HG03139 (cell line): ENCODE measurements at regions not wholly inside any gene's neighbourhood (a gene's known extent, or its start where the extent isn't known, plus 50 kb on each side); places are given as distances from the start of the nearest gene placed in this dataset.

Experiments
- ATAC-seq: cut with Tn5 transposase; IDR thresholded peaks from one replicate; pipeline ENCODE4 v1.9.1; 2021; ENCODE audit not compliant: unreplicated experiment

DNA sequence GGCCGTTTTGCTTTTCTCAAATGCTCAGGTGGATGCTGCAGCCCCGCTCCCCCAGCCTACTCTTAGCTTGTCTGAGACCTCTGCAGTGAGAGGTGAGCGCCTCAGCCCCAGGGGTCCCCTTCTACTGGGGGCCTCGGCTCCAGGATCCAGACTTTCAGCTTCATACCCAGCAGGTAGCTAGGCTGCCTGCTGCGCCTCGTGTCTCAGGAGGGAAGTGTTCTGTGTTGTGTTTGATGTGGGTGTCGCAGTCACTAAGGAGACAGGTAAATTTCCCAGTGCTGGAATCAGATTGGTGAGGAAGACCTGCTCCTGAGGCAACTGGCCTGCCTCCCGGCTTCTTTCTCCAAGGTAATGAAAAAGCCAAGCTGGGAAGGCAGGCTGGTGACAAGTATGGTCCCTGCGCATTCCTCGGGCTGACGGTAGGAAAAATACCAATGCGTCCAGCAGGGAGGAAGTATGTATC lies 604.0 kb upstream of the SALL1 start:
- no peak for ATAC-seq

DNA sequence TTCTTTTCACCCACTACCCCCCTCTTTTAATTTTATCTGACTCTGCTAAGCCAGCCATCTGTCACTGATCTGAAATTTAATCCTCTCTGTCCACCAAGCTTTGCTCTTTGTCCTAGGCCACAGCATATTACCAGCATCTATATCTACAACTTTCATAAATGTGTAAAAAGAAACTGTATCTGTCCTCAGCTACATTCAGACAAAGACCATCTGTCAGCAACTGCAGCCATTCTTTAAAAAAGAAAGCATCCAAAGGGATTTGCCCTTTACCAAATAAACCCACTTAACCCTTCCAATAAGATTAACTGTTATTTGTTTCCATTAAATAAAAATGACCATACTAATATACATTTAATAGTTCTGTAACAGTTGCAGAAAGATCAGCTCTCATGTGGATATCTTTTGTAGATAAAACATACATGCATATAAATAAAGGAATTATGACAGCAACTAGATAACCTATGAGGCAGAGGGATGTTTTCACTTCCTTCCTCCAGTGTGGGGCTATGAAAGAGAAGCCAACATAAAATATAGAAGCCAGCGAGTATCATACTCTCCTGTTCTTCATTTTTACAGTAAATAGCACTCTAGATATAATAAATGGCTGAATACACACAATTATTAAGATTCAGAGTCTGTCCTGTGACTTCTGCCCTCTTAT lies 602.5 kb upstream of the SALL1 start:
- ATAC-seq = no peak

- no peak for ATAC-seq
These were observed 601.4 kb upstream of the SALL1 start for GRCh38 chr16:51752438-51752995.

DNA sequence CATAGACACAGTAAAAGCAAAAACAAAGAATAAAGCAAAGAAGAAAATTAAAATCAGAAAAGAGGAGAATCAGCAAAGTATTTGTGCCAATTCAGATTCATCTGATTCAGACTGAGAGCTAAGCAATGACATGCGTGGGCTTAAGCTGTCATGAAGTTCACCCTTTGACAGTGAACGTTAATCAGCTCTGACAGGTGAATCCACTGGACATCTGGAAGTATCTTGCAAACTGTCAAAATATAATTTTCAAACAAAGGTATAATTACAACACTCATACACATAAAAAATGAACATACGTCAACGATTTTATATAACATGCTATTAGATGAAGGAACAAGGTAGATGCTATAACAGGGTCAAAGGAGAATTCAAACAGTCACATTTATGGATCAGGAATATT lies 596.3 kb upstream of the SALL1 start:
- no peak for ATAC-seq

- no peak for ATAC-seq
These were observed 583.1 kb upstream of the SALL1 start for GRCh38 chr16:51734220-51734619.

- ATAC-seq = no peak
These were observed 582.1 kb upstream of the SALL1 start for GRCh38 chr16:51733181-51733580.

- ATAC-seq = no peak
These were observed 580.1 kb upstream of the SALL1 start for GRCh38 chr16:51731160-51731559.

DNA sequence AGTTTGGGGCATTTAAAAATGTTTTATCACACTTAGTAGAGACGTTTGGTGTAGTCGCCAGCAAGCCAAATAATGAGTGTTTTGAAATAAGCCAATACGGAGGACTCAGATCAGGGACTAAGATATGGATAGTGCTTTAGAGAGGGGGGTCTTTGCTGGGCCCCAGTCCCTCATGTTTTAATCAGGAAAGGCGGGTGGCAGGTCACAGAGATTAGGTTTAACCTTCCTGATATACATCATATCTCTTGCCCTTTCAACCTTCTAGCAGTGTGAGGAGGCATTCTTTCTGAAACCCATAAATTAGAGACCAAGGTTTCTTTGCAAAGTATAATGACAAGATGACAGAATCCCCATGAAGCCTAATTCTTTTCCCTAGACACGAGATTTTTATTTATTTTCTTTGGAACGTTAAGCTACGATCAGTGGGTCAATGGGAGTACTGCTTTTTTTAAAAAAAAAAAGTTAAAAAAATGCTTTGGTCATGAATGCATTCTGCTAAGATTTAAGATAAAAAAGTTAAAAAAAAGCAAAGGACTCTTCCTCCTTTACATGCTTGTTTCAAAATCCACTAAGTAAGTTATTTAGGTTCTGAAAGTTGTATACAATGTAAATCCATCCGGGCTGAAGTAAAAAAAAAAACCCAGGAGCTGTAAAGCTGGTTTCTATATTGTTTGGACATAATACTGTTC lies 572.1 kb upstream of the SALL1 start:
- ATAC-seq = no peak

- ATAC-seq = no peak
These were observed 571.4 kb upstream of the SALL1 start for GRCh38 chr16:51722467-51722866.

GRCh38 chr16:51719376-51719775 lies 568.3 kb upstream of the SALL1 start:
- no peak for ATAC-seq

DNA sequence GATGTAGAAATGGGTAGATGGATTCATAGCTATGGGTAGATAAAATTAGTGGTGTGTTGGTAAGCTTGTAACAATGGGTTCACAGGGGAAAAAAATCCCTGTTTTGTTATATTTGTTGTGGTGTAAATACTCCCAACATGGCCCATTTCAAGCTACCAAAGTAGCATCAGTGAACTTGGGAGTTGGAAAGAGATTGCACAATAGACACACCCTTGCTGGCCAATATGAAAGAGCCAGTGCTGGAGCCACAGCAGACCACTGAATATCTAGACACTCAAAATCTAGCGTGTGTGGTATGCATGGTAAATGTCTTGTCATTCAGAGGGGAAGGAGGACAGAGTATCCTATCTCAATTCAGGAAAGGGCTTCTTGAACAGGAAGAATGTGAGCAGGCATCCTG lies 565.1 kb upstream of the SALL1 start:
- ATAC-seq = no peak

DNA sequence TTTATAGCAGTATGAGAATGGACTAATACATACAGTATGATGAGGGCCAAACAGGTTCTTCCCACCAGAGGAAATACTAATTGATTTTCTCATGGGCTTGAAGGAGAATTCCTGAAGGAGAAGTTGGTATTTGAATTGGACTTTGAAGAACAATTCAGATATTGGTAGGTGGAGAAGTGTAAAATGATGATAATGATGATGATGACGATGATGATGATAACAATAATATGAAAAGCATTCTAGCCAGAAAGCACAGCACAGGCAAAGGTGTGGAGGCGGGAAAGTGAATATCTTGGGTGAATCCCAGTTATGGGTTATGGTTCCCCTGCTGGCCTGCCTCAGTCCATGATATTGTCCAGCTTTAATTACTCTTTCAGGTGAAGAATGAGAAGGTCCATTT lies 562.4 kb upstream of the SALL1 start:
- ATAC-seq = no peak

DNA sequence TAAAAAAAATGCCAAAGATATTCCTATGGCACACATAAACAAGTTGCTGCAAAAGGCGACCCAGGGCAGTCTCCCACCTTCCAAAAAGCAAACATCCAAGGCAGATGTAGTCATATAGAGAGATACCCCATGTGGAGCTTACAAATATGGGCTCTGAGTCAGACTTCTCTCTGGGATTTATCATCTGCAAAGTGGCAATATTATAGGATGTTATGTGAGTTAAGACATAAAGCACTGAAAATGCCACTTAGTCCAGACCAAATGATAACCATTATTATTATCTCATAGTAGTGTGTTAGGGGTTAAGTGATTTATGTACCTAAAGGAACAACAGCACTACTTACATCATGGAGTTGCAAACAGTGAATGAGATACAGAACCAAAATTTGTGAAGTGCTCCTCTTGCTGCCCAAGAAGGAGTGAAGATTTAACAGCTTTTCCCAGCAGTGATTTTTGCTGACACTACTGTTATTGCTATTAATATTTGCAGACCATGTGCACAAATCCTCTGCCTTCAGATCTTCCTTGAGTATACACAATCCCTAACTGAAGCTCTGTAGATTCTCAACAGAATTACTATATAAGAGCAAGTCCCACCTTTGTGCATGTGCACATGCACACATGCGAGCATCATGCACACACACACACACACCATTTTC lies 560.0 kb upstream of the SALL1 start:
- ATAC-seq = no peak

DNA sequence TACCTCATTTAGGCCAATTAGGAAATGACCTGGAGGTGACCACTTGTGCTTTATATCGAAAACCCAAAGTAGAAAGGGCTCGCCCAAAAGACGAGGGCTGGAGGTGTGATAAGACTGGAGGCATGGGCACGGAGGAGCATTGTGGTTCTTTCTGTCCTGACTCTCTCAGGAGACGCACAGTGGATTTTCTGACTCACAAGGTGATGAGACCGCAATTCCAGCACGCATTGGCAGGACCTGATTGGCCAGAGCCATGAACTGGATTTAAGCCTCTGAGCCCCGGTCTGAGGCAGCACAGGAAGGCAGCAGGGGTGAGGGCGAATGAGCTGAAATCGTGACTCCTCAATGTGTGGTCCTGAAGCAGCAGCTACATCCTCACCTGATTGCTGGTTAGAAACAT lies 559.1 kb upstream of the SALL1 start:
- ATAC-seq = no peak

DNA sequence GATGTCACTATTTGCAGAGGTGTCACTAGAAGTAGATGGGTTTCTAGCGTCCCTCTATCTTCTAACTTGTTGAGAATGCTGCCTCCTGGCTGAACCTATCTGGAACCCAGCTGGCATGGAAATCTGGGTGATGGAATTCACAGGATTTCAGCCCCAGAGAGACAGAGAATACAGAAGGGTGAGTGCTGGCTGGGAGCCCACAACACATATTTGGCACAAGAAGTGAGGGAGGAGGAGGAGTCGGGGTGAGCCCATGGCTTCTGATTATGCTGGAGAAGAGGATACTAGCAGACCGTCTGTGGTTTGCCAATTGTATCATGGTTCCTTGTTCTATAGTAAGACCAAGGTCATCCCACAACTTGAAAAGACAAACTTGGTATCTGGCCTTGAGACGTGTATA lies 557.8 kb upstream of the SALL1 start:
- no peak for ATAC-seq

GRCh38 chr16:51707666-51708065 lies 556.6 kb upstream of the SALL1 start:
- no peak for ATAC-seq

DNA sequence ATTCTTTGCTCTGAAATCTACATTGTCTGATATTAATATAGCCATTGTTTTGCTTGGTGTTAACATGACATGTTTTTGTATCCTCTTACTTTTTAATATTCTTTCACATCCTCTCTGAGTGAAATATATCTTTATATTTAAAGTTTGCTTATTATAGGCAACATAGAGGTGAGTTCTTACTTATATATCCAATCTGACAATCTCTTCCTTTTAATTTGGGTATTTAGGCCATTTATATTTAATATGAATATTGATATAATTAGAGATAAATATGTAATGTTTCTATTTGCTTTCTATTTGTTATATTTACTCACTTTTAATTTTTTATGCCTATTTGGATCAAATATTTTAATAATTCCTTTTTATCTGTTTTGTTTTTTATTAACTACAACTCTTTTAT lies 554.1 kb upstream of the SALL1 start:
- ATAC-seq = no peak

DNA sequence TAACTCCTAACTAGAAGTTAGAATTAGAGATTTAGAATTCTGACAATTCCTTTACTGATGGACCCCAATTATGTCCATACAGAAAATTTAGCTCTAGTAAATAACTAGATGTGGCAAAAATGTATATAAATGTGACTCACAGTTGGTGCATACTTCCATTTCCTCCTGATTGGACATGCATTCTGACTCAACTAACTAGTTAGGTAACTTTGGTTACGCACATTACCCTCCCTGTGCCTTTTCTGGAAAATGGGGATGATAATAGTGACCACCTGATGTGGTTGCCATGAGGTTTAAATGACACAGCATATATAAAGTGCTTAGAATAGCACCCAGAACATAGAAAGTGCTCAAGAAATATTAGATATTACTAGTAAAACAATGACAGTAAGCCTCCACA lies 550.0 kb upstream of the SALL1 start:
- ATAC-seq = no peak

DNA sequence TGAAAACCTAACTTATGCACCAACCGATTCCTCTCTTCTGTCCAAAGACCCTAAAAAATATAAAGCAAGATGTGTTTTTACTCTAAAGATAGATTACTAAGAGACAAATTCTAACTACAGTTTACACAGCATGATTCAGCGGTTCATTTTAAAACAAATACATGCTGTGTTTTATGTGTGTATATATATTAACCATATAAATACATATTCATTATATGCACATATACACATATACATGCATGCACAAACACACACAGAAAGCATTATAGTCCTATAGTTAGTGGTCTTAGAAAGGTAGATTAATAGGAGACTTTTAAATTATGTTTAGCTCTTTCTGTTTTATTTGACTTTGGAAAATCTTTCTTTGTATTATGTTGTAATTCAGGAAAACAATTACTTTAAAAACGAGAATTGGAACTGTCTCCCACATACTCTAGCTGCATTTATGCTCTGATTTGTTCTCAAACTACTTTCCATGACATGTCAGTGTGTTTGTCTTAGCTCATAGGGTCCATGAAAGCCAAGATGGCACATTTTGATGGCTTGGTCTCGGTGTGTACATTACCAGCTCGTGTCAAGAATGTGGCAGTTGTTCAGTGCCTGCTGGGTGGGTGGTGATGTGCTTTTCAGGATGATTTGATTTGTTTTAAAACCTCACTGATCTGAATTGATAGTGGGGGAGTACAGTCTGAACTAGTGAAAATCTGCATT lies 548.8 kb upstream of the SALL1 start:
- ATAC-seq = no peak

DNA sequence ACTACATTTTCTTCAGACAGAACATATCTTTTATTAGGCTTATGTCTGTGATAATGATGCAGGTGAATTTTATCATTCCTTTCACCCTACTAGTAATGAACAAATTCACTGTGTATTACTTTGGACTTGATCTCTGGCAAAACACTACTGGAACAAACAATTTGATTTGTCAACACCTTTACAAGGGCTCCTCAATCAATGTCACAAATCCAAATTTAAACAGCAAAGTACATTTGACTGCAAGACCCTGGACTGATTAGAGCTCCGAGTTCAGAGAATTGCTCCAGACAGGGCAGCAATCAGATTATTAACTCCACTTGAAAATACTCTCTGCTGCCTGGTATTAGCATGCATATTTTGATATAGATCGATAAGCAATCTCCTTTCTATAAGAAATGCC lies 547.6 kb upstream of the SALL1 start:
- ATAC-seq = no peak

DNA sequence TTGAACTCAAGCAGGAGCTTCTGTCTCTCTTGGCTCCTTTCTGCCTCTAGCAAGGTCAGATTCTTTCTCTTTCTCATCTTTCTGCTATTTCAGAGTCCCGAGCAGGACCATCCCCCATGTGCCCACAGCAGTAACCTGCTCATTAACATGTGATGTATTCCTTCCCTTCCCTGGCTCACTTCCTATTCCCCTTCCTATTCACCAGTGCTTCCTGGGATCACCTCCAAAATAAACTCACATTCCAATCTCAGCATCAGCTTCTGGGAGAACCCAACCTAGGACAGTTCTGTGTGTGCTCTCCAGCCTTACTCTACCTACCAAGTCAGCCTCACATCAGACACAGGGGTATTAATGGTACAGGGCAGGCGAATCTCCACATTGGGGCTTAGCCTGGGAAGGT lies 546.4 kb upstream of the SALL1 start:
- ATAC-seq = no peak
